ENCODE measurements at regions not wholly inside any gene's neighbourhood (a gene's known extent, or its start where the extent isn't known, plus 50 kb on each side); places are given as distances from the start of the nearest gene placed in this dataset.
"Not testable (repeated sequence)": the region's sequence is repeated elsewhere in the genome, so short reads cannot be mapped to it uniquely, and the experiment has no call there.

DNA sequence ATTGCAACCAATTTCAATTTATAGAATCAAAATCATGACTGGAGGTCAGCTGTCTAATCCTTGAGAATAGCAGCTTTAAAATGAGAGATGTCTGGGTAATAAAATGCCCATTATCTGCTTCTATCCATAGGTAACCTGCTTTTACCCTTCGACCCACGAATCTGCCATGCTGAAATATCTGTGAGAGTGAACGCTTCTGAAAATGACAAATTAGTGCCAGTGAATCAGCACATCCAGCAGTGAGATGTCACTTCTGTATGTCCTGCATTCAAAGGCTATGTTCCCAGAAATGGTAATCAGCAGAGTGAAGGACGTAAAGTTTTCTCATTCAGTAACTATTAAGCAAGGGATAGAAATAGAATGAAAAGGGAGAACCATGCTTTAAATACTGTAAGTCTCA is 532.4 kb upstream of the ITGA1 start:
- FAIRE-seq = no peak

DNA sequence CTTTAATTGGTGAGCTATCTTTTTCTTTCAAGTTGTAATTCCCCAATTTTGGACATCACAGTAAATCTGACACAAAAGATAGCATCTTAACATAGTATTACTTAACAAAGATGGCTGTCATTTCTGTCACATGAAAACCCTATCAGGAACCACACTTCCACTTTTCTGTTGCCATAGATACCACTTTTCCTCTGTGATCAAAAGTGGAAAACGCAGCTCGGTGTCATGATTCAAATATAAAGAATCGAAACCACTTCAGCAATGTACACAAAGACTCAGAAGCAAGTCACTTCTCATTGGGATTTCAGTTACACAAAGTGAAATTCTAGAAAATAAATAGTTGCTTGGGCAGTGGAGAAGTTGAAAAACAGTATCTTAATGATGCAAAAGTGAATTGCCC is 524.9 kb upstream of the ITGA1 start:
- FAIRE-seq = no peak

DNA sequence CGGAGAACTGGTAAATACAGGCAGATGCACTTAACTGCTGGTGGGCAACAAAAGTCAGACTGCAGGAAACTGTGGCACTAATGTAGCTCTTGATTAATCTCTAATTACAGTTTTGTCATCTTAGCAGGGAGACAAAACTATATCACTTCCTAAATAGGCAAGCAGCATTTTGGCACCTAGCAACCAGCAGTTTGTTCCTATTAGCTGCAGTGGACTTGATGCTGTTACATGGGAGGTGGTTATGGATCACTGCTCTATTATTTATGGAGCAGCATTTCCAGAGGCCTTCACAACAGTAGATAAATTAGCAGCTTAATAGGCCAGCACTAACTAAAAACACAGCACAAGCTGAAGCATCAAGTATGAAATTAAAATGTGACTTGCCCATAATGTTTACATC is 518.3 kb upstream of the ITGA1 start:
- FAIRE-seq = no peak

GRCh38 chr5:52269859-52270258 is 517.9 kb upstream of the ITGA1 start:
- no peak for FAIRE-seq

GRCh38 chr5:52275639-52276038 is 512.1 kb upstream of the ITGA1 start:
- FAIRE-seq = no peak

GRCh38 chr5:52277101-52277500 is 510.6 kb upstream of the ITGA1 start:
- no peak for FAIRE-seq

GRCh38 chr5:52282647-52283046 is 505.1 kb upstream of the ITGA1 start:
- no peak for FAIRE-seq

GRCh38 chr5:52283221-52283620 is 504.5 kb upstream of the ITGA1 start:
- no peak for FAIRE-seq

- FAIRE-seq = no peak
These were observed 486.9 kb upstream of the ITGA1 start for GRCh38 chr5:52300703-52301372.

- FAIRE-seq = not testable (repeated sequence)
These were observed 482.9 kb upstream of the ITGA1 start for GRCh38 chr5:52304816-52305215.

DNA sequence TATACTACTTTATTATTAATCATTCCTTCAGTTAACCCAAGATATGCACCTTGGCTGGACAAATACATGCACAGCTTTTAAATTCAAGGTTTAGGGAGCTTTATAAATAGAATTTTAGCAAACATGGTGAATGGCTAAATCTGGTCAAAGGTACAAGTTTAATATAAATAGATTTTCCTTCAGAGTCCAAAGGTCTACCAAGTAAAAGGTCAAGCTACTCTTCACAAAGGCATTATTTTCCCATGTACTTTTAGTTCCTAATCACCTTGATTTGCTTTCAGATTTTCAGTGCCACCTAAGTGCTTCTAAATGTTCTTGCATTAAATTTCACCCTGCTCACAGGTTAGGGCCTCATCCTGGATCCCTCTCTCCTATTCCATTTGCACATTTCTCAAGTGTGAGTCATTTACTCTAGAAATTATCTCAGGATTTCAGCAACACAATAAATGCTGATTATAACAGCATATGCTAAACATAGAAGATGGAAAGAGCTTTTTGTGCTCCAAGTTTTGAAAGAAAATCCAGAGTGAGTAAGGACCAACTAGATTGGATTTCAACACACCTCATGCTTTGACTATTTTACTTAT is 459.4 kb upstream of the ITGA1 start:
- no peak for FAIRE-seq

- no peak for FAIRE-seq
These were observed 456.0 kb upstream of the ITGA1 start for GRCh38 chr5:52331725-52332124.

GRCh38 chr5:52334367-52334766 is 453.3 kb upstream of the ITGA1 start:
- no peak for FAIRE-seq

- FAIRE-seq = no peak
These were observed 448.4 kb upstream of the ITGA1 start for GRCh38 chr5:52339285-52339684.

- FAIRE-seq = no peak
These were observed 445.4 kb upstream of the ITGA1 start for GRCh38 chr5:52342361-52342760.

DNA sequence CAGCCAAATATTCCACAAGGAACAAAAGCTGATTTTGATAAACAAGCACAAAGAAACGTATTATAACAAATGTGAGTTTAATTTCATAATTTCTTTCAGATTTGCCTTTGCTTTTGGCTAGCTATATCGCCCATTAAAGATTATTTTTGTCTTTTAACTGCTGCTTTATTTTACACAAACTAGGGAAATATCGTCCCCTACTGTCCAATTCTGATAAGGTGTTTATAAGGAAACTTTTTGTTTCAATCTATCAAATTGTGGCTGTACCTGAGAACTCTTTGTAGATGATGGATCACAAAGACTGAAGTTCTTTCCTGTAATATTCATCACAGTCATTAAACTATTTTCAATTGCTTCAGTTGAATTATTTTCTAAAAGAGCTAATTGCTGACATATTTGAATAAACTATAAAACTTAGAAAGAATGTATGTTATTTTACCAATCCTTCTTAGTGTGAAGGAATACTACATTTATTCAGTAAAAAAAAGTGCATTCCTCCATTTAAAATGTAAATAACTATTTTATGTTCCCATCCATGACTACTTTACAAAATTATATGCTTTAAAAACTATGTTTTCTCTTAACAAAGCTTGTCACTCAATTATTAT is 431.3 kb upstream of the ITGA1 start:
- no peak for FAIRE-seq

GRCh38 chr5:52359261-52359660 is 428.5 kb upstream of the ITGA1 start:
- FAIRE-seq = no peak

DNA sequence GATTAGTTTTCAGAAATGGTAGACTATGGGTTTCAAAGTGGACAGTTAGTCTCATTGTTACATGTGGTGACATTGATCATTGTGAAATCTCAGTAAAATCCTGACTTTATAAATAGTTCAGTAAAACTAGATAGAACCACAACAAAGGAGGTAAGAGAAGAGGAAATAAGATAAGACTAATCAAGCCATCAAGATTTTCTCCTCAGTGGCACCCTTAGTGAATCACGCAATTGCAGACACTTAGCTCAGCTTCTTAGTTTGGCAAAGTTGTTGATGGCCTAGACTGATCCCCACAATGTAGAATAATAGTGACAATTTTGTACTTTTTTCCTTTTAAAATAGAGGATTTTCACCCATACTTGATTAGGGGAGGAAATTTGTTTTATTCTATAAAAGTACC is 426.7 kb upstream of the ITGA1 start:
- FAIRE-seq = no peak

- FAIRE-seq = no peak
These were observed 413.4 kb upstream of the ITGA1 start for GRCh38 chr5:52374286-52374685.

DNA sequence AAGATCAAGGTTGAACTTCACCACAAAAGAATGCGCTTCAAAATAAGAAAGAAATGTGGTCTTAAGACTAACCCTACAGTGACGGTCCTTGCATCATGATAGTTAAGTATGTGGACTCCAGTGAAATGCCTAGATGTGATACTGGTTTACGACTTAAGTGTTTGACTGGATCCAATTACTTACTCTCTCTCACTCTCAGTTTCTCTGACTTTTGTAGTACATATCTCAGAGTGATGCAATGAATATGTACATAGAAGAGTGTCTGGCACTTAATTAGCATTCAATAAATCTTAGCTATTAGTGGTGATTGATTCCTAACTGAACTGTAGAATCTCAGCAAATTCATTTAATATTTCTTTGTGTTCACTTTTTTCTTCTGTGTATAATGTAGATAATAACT is 411.7 kb upstream of the ITGA1 start:
- no peak for FAIRE-seq

DNA sequence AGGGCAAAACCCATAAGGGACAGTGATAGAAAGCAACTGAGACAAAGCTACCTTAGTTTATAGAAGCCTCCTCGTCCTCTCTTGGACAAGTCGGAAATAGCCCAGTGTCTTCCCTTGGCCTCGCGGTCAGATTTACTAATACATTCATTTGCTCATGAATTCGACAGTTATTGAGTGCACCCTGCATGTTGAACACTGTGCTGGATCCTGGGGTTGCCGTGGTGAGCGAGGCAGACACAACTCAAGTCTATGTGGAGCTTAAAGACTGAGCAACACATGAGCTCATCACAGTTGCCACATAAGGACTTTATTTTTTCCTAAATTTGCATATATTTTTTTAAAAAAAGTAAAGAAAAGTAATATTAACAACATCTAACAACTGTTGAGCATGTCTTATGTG is 411.1 kb upstream of the ITGA1 start:
- no peak for FAIRE-seq

- FAIRE-seq = no peak
These were observed 409.5 kb upstream of the ITGA1 start for GRCh38 chr5:52378237-52378636.

GRCh38 chr5:52388349-52388748 is 399.4 kb upstream of the ITGA1 start:
- FAIRE-seq = no peak

DNA sequence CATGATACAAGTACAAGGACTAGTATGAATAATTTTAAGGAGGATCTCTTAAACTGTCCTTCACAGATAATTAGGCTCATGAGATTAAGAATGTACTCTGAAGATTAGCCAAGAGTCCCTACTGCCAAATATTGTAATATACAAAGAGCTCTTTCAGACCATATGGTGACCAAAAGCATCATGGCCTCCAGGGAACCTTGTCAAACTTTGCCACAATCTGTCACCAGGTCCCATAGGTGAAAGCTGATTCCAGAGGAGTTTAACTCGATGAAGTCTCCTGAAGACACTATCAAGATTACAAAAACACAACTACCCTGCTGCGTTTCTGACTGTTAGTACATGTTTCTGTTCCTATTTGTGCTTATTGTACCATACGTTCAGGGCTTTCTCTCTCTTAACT is 395.4 kb upstream of the ITGA1 start:
- FAIRE-seq = no peak

DNA sequence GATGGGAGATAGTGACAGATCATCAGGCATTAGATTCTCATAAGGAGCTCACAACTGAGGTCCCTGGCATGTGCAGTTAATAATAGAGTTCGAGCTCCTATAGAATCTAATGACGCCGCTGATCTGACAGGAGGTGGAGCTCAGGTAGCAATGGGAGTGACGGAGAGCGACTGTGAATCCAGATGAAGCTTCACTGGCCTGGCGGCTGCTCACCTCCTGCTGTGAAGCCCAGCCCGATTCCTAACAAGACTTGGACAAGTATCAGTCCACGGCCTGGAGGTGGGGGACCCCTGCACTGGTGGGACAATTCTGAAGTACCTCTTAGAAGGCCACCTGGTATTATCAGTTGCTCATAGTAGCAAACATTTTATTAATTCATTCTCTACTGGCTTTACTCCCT is 377.9 kb upstream of the ITGA1 start:
- no peak for FAIRE-seq

All from endometrium (tissue), 2 donors.